ENCODE measurements at regions not wholly inside any gene's neighbourhood (a gene's known extent, or its start where the extent isn't known, plus 50 kb on each side); places are given as distances from the start of the nearest gene placed in this dataset.

DNA sequence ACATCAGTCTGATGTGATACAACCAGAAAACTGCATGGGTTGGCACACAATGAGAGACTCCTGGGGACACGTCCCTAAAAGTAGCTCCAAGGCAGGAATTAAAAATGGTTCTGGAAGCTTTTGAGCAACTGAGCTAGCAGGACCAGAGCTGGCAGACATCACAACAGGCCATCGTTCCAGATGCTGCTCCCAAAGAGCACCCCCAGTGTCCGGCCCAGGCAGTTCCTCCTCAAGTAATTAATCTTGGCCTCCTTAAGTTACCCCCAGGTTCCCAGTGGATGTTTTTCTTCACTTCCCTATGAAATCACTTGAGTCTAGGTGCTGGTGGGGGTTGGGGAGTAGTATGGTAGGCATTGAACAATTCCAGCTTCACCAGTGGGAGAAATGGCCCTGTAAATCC lies 711.6 kb downstream of the MECOM start:
- in situ Hi-C loops (cut with HindIII; ENCODE audit: extremely low pct_ligation_motif_present, low pct_unique_long_range_greater_than_20kb): no loop called here
- WGBS (ENCODE audit: low lambda C conversion rate): 51% methylated on average over 3 of the region's 3 CpGs

GRCh38 chr3:168951368-168951767 lies 712.1 kb downstream of the MECOM start:
- Histone ChIP-seq H3K4me3 (replicated peaks in 1 of 3; ENCODE audit: insufficient read depth in 1 of 3, low read depth in 2 of 3, low read length in 3 of 3) (no peak overlapping the region), H3K4me2 (ENCODE audit: low read depth, low read length) (no peak overlapping the region), H3K79me2 (ENCODE audit: insufficient read depth, low read length) (no peaks in the 10 kb centered on the region), H3K9ac (ENCODE audit: insufficient read depth, low read depth, low read length) (no peak overlapping the region), H3K9me3 (ENCODE audit: low read length) (no peaks in the 10 kb centered on the region), H3K36me3 (replicated peaks in 1 of 2; ENCODE audit: control insufficient read depth in 1 of 2, insufficient read depth in 2 of 2, low read length in 2 of 2) (no peaks in the 10 kb centered on the region), H3K27ac (ENCODE audit: extremely low read length, insufficient read depth, low read length) (no peak overlapping the region), H2AFZ (ENCODE audit: low read length) (no peak overlapping the region), H3K27me3 (ENCODE audit: control insufficient read depth in 1 of 2, insufficient read depth in 2 of 2, low read length in 2 of 2) (no peaks in the 10 kb centered on the region), H3K4me1 (ENCODE audit: insufficient read depth, low read length) (no peaks in the 10 kb centered on the region), H4K20me1 (ENCODE audit: insufficient read depth, low read length) (no peaks in the 10 kb centered on the region)
- TF ChIP-seq FOSL1 (CRISPR knock-in tag; IDR thresholded peaks at IDR 0.05; ENCODE audit: borderline replicate concordance): no peak
- no peak for FAIRE-seq
- 10% methylated on average over 4 of the region's 4 CpGs for WGBS (ENCODE audit: low lambda C conversion rate)
- no TSS peak for BruUV-seq (replicated peaks)
- intact Hi-C loops (cut with micrococcal nuclease; ENCODE audit: unreplicated experiment) (loop anchor here (5.0 to 10.0 kb wide), 4 partner anchors 84 to 711 kb away; partner anchors contain the start of gene MECOM), in situ Hi-C loops (cut with HindIII; ENCODE audit: extremely low pct_ligation_motif_present, low pct_unique_long_range_greater_than_20kb) (no loop called here)
- CTCF ChIA-PET (ENCODE audit: low intra/inter-chr PET ratio, low total read pairs): no interaction called here
- POLR2A ChIA-PET: no interaction called here
- peak; percentile 47 for ATAC-seq
- DNase-seq (ENCODE audit: low spot score): peak; percentile 24

More for the DNA sequence above, 711.6 kb downstream of the MECOM start:
- no peak for DNase-seq (ENCODE audit: low spot score)
- H3K36me3 ChIP-seq (replicated peaks in 1 of 2; ENCODE audit: control insufficient read depth in 1 of 2, insufficient read depth in 2 of 2, low read length in 2 of 2): no peaks in the 10 kb centered on the region
- no peak overlapping the region for H3K9ac ChIP-seq (ENCODE audit: insufficient read depth, low read depth, low read length)
- no peaks in the 10 kb centered on the region for H3K79me2 ChIP-seq (ENCODE audit: insufficient read depth, low read length)
- CTCF ChIA-PET (ENCODE audit: low intra/inter-chr PET ratio, low total read pairs): no interaction called here
- FAIRE-seq: no peak
- no peak for TF ChIP-seq TARDBP (CRISPR knock-in tag; IDR thresholded peaks at IDR 0.05)
- TF ChIP-seq, protein P1, sequence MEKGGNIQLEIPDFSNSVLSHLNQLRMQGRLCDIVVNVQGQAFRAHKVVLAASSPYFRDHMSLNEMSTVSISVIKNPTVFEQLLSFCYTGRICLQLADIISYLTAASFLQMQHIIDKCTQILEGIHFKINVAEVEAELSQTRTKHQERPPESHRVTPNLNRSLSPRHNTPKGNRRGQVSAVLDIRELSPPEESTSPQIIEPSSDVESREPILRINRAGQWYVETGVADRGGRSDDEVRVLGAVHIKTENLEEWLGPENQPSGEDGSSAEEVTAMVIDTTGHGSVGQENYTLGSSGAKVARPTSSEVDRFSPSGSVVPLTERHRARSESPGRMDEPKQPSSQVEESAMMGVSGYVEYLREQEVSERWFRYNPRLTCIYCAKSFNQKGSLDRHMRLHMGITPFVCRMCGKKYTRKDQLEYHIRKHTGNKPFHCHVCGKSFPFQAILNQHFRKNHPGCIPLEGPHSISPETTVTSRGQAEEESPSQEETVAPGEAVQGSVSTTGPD (CRISPR knock-in tag; IDR thresholded peaks at IDR 0.05): no peak
- no peaks in the 10 kb centered on the region for H3K9me3 ChIP-seq (ENCODE audit: low read length)
- intact Hi-C loops (cut with micrococcal nuclease; ENCODE audit: unreplicated experiment): loop anchor here (5.0 to 10.0 kb wide), 4 partner anchors 85 to 710 kb away; partner anchors contain the start of gene MECOM
- POLR2A ChIA-PET: no interaction called here
- no peaks in the 10 kb centered on the region for H3K4me1 ChIP-seq (ENCODE audit: insufficient read depth, low read length)
- no peak overlapping the region for H3K4me3 ChIP-seq (replicated peaks in 1 of 3; ENCODE audit: insufficient read depth in 1 of 3, low read depth in 2 of 3, low read length in 3 of 3)
- H3K27ac ChIP-seq (ENCODE audit: extremely low read length, insufficient read depth, low read length): no peak overlapping the region
- no peaks in the 10 kb centered on the region for H4K20me1 ChIP-seq (ENCODE audit: insufficient read depth, low read length)
- peak; percentile 43 for ATAC-seq
- no peak overlapping the region for H2AFZ ChIP-seq (ENCODE audit: low read length)
- no peaks in the 10 kb centered on the region for H3K27me3 ChIP-seq (ENCODE audit: control insufficient read depth in 1 of 2, insufficient read depth in 2 of 2, low read length in 2 of 2)
- BruUV-seq (replicated peaks): no TSS peak
- no peak overlapping the region for H3K4me2 ChIP-seq (ENCODE audit: low read depth, low read length)
